B cell (primary cell): ENCODE measurements at regions not wholly inside any gene's neighbourhood (a gene's known extent, or its start where the extent isn't known, plus 50 kb on each side); places are given as distances from the start of the nearest gene placed in this dataset.

ENCODE experiments used
- ATAC-seq: fragments of 200-7000 bp; cut with Tn5 transposase; one replicate; pipeline ENCODE4 v1.10.0; 2021; ENCODE audit warnings: low read depth, mild to moderate bottlenecking, moderate number of reproducible peaks, moderate library complexity
- CTCF ChIA-PET: fragments of 350-600 bp; sonication (Branson Sonifier 250); formaldehyde crosslinking; loops from one replicate; lab custom pipeline; 2021; ENCODE audit warnings: antibody characterized with exemption, inconsistent platforms; lab: Charles Lee
- POLR2A ChIA-PET: fragments of 350-600 bp; sonication (Branson Sonifier 250); formaldehyde crosslinking; loops from one replicate; lab custom pipeline; 2021; ENCODE audit warnings: antibody characterized with exemption; lab: Charles Lee
- DNase-seq: peaks from one replicate; pipeline ENCODE4 v3.0.0; 2013
- H2AFZ ChIP-seq: 2 replicates; pipeline ENCODE4 v1.6.1; 2012; ENCODE audit warnings: mild to moderate bottlenecking, low read depth, low read length; ENCODE audit not compliant: insufficient read depth, poor library complexity, severe bottlenecking
- H3K27ac ChIP-seq, 2 donors: 1 replicate in 1 of 2; 2 replicates in 1 of 2; pipeline ENCODE4 v1.5.1; 2012 to 2013; ENCODE audit warnings: low read length in 2 of 2, mild to moderate bottlenecking in 2 of 2, moderate library complexity in 1 of 2
- H3K27me3 ChIP-seq, 4 experiments: fragments of 200-600 bp in 1 of 4; sonication (generic) in 1 of 4; replicated peaks in 1 of 4; 1 replicate in 2 of 4; 2 replicates in 2 of 4; pipeline versions ENCODE4 v1.6.1 to v1.7.0; 2013 to 2016; ENCODE audit warnings: low read length in 3 of 4, mild to moderate bottlenecking in 2 of 4, mixed read lengths in 1 of 4, moderate library complexity in 1 of 4; ENCODE audit not compliant: insufficient read depth in 4 of 4, control insufficient read depth in 3 of 4; ENCODE audit errors: control extremely low read depth in 1 of 4
- H3K36me3 ChIP-seq, 2 experiments: replicated peaks in 1 of 2; 1 replicate in 1 of 2; 2 replicates in 1 of 2; pipeline versions ENCODE4 v1.6.1 to v1.7.1; 2013; ENCODE audit warnings: low read length in 1 of 2; ENCODE audit not compliant: insufficient read depth in 2 of 2, control insufficient read depth in 1 of 2; ENCODE audit errors: control extremely low read depth in 1 of 2, extremely low read depth in 1 of 2
- H3K4me1 ChIP-seq, 2 donors: fragments of 200-600 bp in 1 of 2; sonication (generic) in 1 of 2; 1 replicate in 1 of 2; 2 replicates in 1 of 2; pipeline versions ENCODE4 v1.5.1 to v1.6.1; 2013 to 2017; ENCODE audit warnings: low read length in 2 of 2; ENCODE audit not compliant: control insufficient read depth in 2 of 2, insufficient read depth in 2 of 2
- H3K4me2 ChIP-seq: replicated peaks from 2 replicates; pipeline ENCODE3; 2012; ENCODE audit warnings: mild to moderate bottlenecking, low read depth, low read length; ENCODE audit not compliant: poor library complexity, severe bottlenecking
- H3K4me3 ChIP-seq, 5 experiments: fragments of 200-600 bp in 1 of 5; sonication (generic) in 1 of 5; 1 replicate in 3 of 5; 2 replicates in 2 of 5; pipeline versions ENCODE4 v1.5.1 to v1.7.0; 2011 to 2016; ENCODE audit warnings: low read length in 4 of 5, mild to moderate bottlenecking in 4 of 5, low read depth in 2 of 5, control low read depth in 1 of 5, moderate library complexity in 1 of 5; ENCODE audit not compliant: insufficient read depth in 1 of 5; ENCODE audit errors: control extremely low read depth in 1 of 5, extremely low read depth in 1 of 5
- H3K79me2 ChIP-seq: fragments of 200-600 bp; sonication (generic); one replicate; pipeline ENCODE4 v1.6.0; 2016; ENCODE audit warnings: low read length; ENCODE audit not compliant: control insufficient read depth, insufficient read depth
- H3K9ac ChIP-seq: fragments of 200-600 bp; sonication (generic); 2 replicates; pipeline ENCODE4 v1.6.1; 2017; ENCODE audit warnings: mild to moderate bottlenecking, low read length, moderate library complexity
- H3K9me3 ChIP-seq, 3 donors: one replicate each; pipeline versions ENCODE4 v1.6.1 to v1.7.1; 2013; ENCODE audit warnings: low read length in 2 of 3; ENCODE audit not compliant: control insufficient read depth in 2 of 3, insufficient read depth in 1 of 3; ENCODE audit errors: control extremely low read depth in 1 of 3
- H4K20me1 ChIP-seq: 2 replicates; pipeline ENCODE4 v1.6.0; 2012; ENCODE audit warnings: mild to moderate bottlenecking, low read length; ENCODE audit not compliant: insufficient read depth, control insufficient read depth, poor library complexity, severe bottlenecking
- H3K27ac Mint-ChIP-seq: one replicate; pipeline ENCODE4 v1.8.0; 2021; ENCODE audit warnings: mixed read lengths
- H3K27me3 Mint-ChIP-seq: one replicate; pipeline ENCODE4 v1.8.0; 2021; ENCODE audit warnings: mixed read lengths
- H3K4me1 Mint-ChIP-seq: one replicate; pipeline ENCODE4 v1.8.0; 2021; ENCODE audit warnings: mixed read lengths
- H3K4me3 Mint-ChIP-seq: one replicate; pipeline ENCODE4 v1.8.0; 2021; ENCODE audit warnings: mixed read lengths
- H3K9me3 Mint-ChIP-seq: one replicate; pipeline ENCODE4 v1.8.0; 2022; ENCODE audit warnings: mixed read lengths; ENCODE audit not compliant: insufficient read depth
- CTCF ChIP-seq: fragments of 200-600 bp; IDR thresholded peaks from one replicate; pipeline ENCODE4 v1.8.0; 2022; ENCODE audit warnings: antibody characterized with exemption, mild to moderate bottlenecking
- EZH2 ChIP-seq: IDR thresholded peaks from 2 replicates; pipeline ENCODE4 v1.6.1; 2012; ENCODE audit warnings: borderline replicate concordance, low read depth, mild to moderate bottlenecking, moderate library complexity, low read length; ENCODE audit not compliant: insufficient read depth, poor library complexity, severe bottlenecking
- WGBS: methylation state at CpG from one replicate; pipeline ENCODE4 v1.1.5; 2013; ENCODE audit warnings: missing lambda C conversion rate; ENCODE audit not compliant: insufficient coverage; 5-methylcytosine and 5-hydroxymethylcytosine counted together
- intact Hi-C: fragments of 100-400 bp; cut with micrococcal nuclease; formaldehyde crosslinking; loops from one replicate; pipeline ENCODE4 v1.10.0; 2022

- no peak overlapping the region for H3K4me3 Mint-ChIP-seq
- WGBS, result 86% methylated on average over 10 of the region's 13 CpGs
Measured at GRCh38 chr10:131816941-131817700, 83.7 kb upstream of the PPP2R2D start.

More at GRCh38 chr10:131816941-131817700, 83.7 kb upstream of the PPP2R2D start:
- no peak overlapping the region for H3K27ac ChIP-seq
- Mint-ChIP-seq H3K27me3 (peaks cover 4% of the 10 kb centered on the region), H3K27ac (no peak overlapping the region), H3K4me1 (no peaks in the 10 kb centered on the region), H3K9me3 (no peaks in the 10 kb centered on the region)
- no peak overlapping the region for H3K4me2 ChIP-seq
- no peak overlapping the region for H3K4me3 ChIP-seq
- no peaks in the 10 kb centered on the region for H4K20me1 ChIP-seq
- peaks cover 0 to 2% (median 0%) of the 10 kb centered on the region in 3 donors for H3K9me3 ChIP-seq
- ChIA-PET CTCF (no interaction called here), POLR2A (no interaction called here)
- no peaks in the 10 kb centered on the region for H3K4me1 ChIP-seq
- H3K36me3 ChIP-seq, result no peaks in the 10 kb centered on the region
- no peak overlapping the region for H3K9ac ChIP-seq
- intact Hi-C loops, result no loop called here
- no peaks in the 10 kb centered on the region for H3K79me2 ChIP-seq
- no peak for DNase-seq
- H2AFZ ChIP-seq, result no peak overlapping the region
- ATAC-seq, result no peak
- no peaks in the 10 kb centered on the region for H3K27me3 ChIP-seq
- no peak for TF ChIP-seq CTCF
- no peak for TF ChIP-seq EZH2
